Karpas-422 (cell line): ENCODE measurements at regions not wholly inside any gene's neighbourhood (a gene's known extent, or its start where the extent isn't known, plus 50 kb on each side); places are given as distances from the start of the nearest gene placed in this dataset.
"Not testable (repeated sequence)": the region's sequence is repeated elsewhere in the genome, so short reads cannot be mapped to it uniquely, and the experiment has no call there.

Experiments
- DNase-seq: peaks from one replicate; pipeline ENCODE4 v3.0.0-alpha.2; 2015
- H2AFZ ChIP-seq: fragments of 200-600 bp; sonication (generic); 2 replicates; pipeline ENCODE4 v1.6.1; 2014; ENCODE audit warnings: antibody characterized with exemption, low read length, mixed read lengths
- H3K27ac ChIP-seq: fragments of 200-600 bp; sonication (generic); 2 replicates; pipeline ENCODE4 v1.5.1; 2014; ENCODE audit warnings: mild to moderate bottlenecking, low read length, moderate library complexity
- H3K27me3 ChIP-seq: fragments of 200-600 bp; sonication (generic); 2 replicates; pipeline ENCODE4 v1.6.1; 2014; ENCODE audit warnings: low read length, mixed read lengths
- H3K36me3 ChIP-seq: fragments of 200-600 bp; sonication (generic); 2 replicates; pipeline ENCODE4 v1.6.1; 2014; ENCODE audit warnings: low read length, mixed read lengths; ENCODE audit not compliant: insufficient read depth
- H3K4me1 ChIP-seq: fragments of 200-600 bp; sonication (generic); 2 replicates; pipeline ENCODE4 v1.6.1; 2014; ENCODE audit warnings: mild to moderate bottlenecking, low read length, mixed read lengths
- H3K4me2 ChIP-seq: fragments of 200-600 bp; sonication (generic); 2 replicates; pipeline ENCODE4 v1.6.1; 2014; ENCODE audit warnings: low read length, low read depth, mild to moderate bottlenecking; ENCODE audit not compliant: poor library complexity, severe bottlenecking
- H3K4me3 ChIP-seq: fragments of 200-600 bp; sonication (generic); 2 replicates; pipeline ENCODE4 v1.5.1; 2014; ENCODE audit warnings: mild to moderate bottlenecking, antibody characterized with exemption, low read length, mixed read lengths
- H3K79me2 ChIP-seq: fragments of 200-600 bp; sonication (generic); 2 replicates; pipeline ENCODE4 v1.6.1; 2014; ENCODE audit warnings: mild to moderate bottlenecking, low read length, mixed read lengths
- H3K9ac ChIP-seq: fragments of 200-600 bp; sonication (generic); 2 replicates; pipeline ENCODE4 v1.6.0; 2014; ENCODE audit warnings: low read length
- H3K9me2 ChIP-seq: fragments of 200-600 bp; sonication (generic), shearing (Covaris generic); replicated peaks from 2 replicates; pipeline ENCODE4 v1.6.0; 2014; ENCODE audit warnings: mild to moderate bottlenecking, low read length, moderate library complexity; ENCODE audit not compliant: insufficient read depth
- H3K9me3 ChIP-seq: fragments of 300-700, 200-600 bp; sonication (generic); 2 replicates; pipeline ENCODE4 v1.6.1; 2014; ENCODE audit warnings: low read length, mixed read lengths
- H4K20me1 ChIP-seq: fragments of 200-600 bp; sonication (generic); 2 replicates; pipeline ENCODE4 v1.6.1; 2014; ENCODE audit warnings: mild to moderate bottlenecking, antibody characterized with exemption, low read length, low read depth; ENCODE audit not compliant: insufficient read depth

- H3K79me2 ChIP-seq, H3K9me3 ChIP-seq, H2AFZ ChIP-seq, H3K27ac ChIP-seq, H3K9me2 ChIP-seq, DNase-seq, H4K20me1 ChIP-seq, H3K9ac ChIP-seq, H3K4me3 ChIP-seq, H3K4me2 ChIP-seq, H3K27me3 ChIP-seq, H3K36me3 ChIP-seq, H3K4me1 ChIP-seq: not testable (repeated sequence)
Observed at GRCh38 chr15:83335542-83335941, 51.1 kb upstream of the BNC1 start.

GRCh38 chr15:83339396-83339795 is 54.9 kb upstream of the BNC1 start:
- Histone ChIP-seq H2AFZ (no peak overlapping the region), H3K9me2 (no peaks in the 10 kb centered on the region), H3K4me2 (no peak overlapping the region), H3K4me1 (no peaks in the 10 kb centered on the region), H3K27me3 (no peaks in the 10 kb centered on the region), H3K36me3 (no peaks in the 10 kb centered on the region), H3K9me3 (no peaks in the 10 kb centered on the region), H4K20me1 (no peaks in the 10 kb centered on the region), H3K4me3 (no peak overlapping the region), H3K9ac (no peak overlapping the region), H3K27ac (no peak overlapping the region), H3K79me2 (no peaks in the 10 kb centered on the region)
- DNase-seq = no peak

DNA sequence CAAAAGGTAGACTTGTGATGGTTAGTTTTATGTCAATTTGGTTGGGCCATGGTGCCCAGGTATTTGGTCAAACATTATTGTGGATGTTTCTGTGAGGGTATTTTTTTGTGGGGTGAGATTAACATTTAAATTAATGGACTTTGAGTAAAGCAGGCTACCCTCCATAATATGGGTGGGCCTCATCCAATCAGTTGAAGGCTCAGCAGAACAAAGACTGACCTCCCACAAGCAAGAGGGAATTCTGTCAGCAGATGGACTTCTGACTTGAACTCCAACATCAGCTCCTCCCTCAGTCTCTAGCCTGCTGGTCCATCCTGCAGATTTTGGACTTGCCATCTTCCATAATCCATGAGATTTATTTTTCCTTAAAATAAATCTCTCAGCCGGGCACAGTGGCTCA is 55.6 kb upstream of the BNC1 start:
- no peak for DNase-seq
- no peak overlapping the region for H3K4me3 ChIP-seq
- H3K9me3 ChIP-seq = no peaks in the 10 kb centered on the region
- H3K27ac ChIP-seq = no peak overlapping the region
- H3K36me3 ChIP-seq = no peaks in the 10 kb centered on the region
- H3K4me1 ChIP-seq = no peaks in the 10 kb centered on the region
- no peaks in the 10 kb centered on the region for H3K27me3 ChIP-seq
- H3K9ac ChIP-seq = no peak overlapping the region
- no peaks in the 10 kb centered on the region for H4K20me1 ChIP-seq
- no peaks in the 10 kb centered on the region for H3K9me2 ChIP-seq
- no peak overlapping the region for H2AFZ ChIP-seq
- no peaks in the 10 kb centered on the region for H3K79me2 ChIP-seq
- no peak overlapping the region for H3K4me2 ChIP-seq

GRCh38 chr15:83346342-83346741 is 61.9 kb upstream of the BNC1 start:
- Histone ChIP-seq H3K27ac (no peak overlapping the region), H3K9me2 (no peaks in the 10 kb centered on the region), H3K4me2 (no peak overlapping the region), H3K36me3 (no peaks in the 10 kb centered on the region), H3K27me3 (no peaks in the 10 kb centered on the region), H3K79me2 (no peaks in the 10 kb centered on the region), H3K4me1 (no peaks in the 10 kb centered on the region), H2AFZ (no peak overlapping the region), H3K9ac (no peak overlapping the region), H3K4me3 (no peak overlapping the region), H3K9me3 (no peaks in the 10 kb centered on the region), H4K20me1 (no peaks in the 10 kb centered on the region)
- DNase-seq = no peak

GRCh38 chr15:83352119-83352518 is 67.7 kb upstream of the BNC1 start:
- DNase-seq = no peak
- no peak overlapping the region for H3K27ac ChIP-seq
- no peaks in the 10 kb centered on the region for H3K79me2 ChIP-seq
- no peaks in the 10 kb centered on the region for H4K20me1 ChIP-seq
- no peaks in the 10 kb centered on the region for H3K27me3 ChIP-seq
- H3K9ac ChIP-seq = no peak overlapping the region
- no peaks in the 10 kb centered on the region for H3K9me3 ChIP-seq
- no peaks in the 10 kb centered on the region for H3K36me3 ChIP-seq
- no peak overlapping the region for H3K4me2 ChIP-seq
- no peak overlapping the region for H3K4me3 ChIP-seq
- H3K9me2 ChIP-seq = no peaks in the 10 kb centered on the region
- H3K4me1 ChIP-seq = no peaks in the 10 kb centered on the region
- H2AFZ ChIP-seq = no peak overlapping the region

GRCh38 chr15:83356501-83357399 is 72.3 kb upstream of the BNC1 start:
- Histone ChIP-seq H3K4me2 (no peak overlapping the region), H3K4me3 (no peak overlapping the region), H3K79me2 (no peaks in the 10 kb centered on the region), H3K27me3 (no peaks in the 10 kb centered on the region), H3K27ac (no peak overlapping the region), H3K9ac (no peak overlapping the region), H2AFZ (no peak overlapping the region), H4K20me1 (no peaks in the 10 kb centered on the region), H3K9me3 (no peaks in the 10 kb centered on the region), H3K36me3 (no peaks in the 10 kb centered on the region), H3K4me1 (no peaks in the 10 kb centered on the region), H3K9me2 (no peaks in the 10 kb centered on the region)
- DNase-seq = no peak

- Histone ChIP-seq H3K27me3 (no peaks in the 10 kb centered on the region), H3K9me3 (no peaks in the 10 kb centered on the region), H3K9ac (no peak overlapping the region), H3K79me2 (no peaks in the 10 kb centered on the region), H3K9me2 (no peaks in the 10 kb centered on the region), H3K4me1 (no peaks in the 10 kb centered on the region), H3K4me2 (no peak overlapping the region), H3K4me3 (no peak overlapping the region), H4K20me1 (no peaks in the 10 kb centered on the region), H3K36me3 (no peaks in the 10 kb centered on the region), H2AFZ (no peak overlapping the region), H3K27ac (no peak overlapping the region)
- no peak for DNase-seq
Observed at GRCh38 chr15:83358972-83359564, 74.6 kb upstream of the BNC1 start.

GRCh38 chr15:83362706-83363105 is 78.2 kb upstream of the BNC1 start:
- no peak overlapping the region for H2AFZ ChIP-seq
- H3K36me3 ChIP-seq = no peaks in the 10 kb centered on the region
- H4K20me1 ChIP-seq = no peaks in the 10 kb centered on the region
- H3K9me3 ChIP-seq = no peaks in the 10 kb centered on the region
- H3K79me2 ChIP-seq = no peaks in the 10 kb centered on the region
- no peak overlapping the region for H3K4me3 ChIP-seq
- H3K27ac ChIP-seq = no peak overlapping the region
- H3K4me2 ChIP-seq = no peak overlapping the region
- DNase-seq = no peak
- H3K9ac ChIP-seq = no peak overlapping the region
- no peaks in the 10 kb centered on the region for H3K4me1 ChIP-seq
- H3K9me2 ChIP-seq = no peaks in the 10 kb centered on the region
- H3K27me3 ChIP-seq = no peaks in the 10 kb centered on the region
